ENCODE measurements at regions not wholly inside any gene's neighbourhood (a gene's known extent, or its start where the extent isn't known, plus 50 kb on each side); places are given as distances from the start of the nearest gene placed in this dataset.

- TF ChIP-seq POLR2A (IDR thresholded peaks at IDR 0.05) (no peak), POLR2AphosphoS5 (IDR thresholded peaks at IDR 0.05) (no peak), CTCF (IDR thresholded peaks at IDR 0.05) (no peak)
These were observed 418.2 kb upstream of the PODXL start for GRCh38 chr7:131974671-131975070.

Measured in gastroesophageal sphincter (tissue), 3 donors.